HG03432 (cell line): ENCODE measurements at regions not wholly inside any gene's neighbourhood (a gene's known extent, or its start where the extent isn't known, plus 50 kb on each side); places are given as distances from the start of the nearest gene placed in this dataset.
"Not testable (repeated sequence)": the region's sequence is repeated elsewhere in the genome, so short reads cannot be mapped to it uniquely, and the experiment has no call there.

Experiments used
- ATAC-seq: cut with Tn5 transposase; IDR thresholded peaks from one replicate; pipeline ENCODE4 v1.9.1; 2021; ENCODE audit warnings: mild to moderate bottlenecking, moderate library complexity; ENCODE audit not compliant: unreplicated experiment

GRCh38 chr5:83810511-83810910 lies 89.9 kb upstream of the HAPLN1 start:
- ATAC-seq: no peak

- no peak for ATAC-seq
These were observed 82.0 kb upstream of the HAPLN1 start for GRCh38 chr5:83802686-83803085.

DNA sequence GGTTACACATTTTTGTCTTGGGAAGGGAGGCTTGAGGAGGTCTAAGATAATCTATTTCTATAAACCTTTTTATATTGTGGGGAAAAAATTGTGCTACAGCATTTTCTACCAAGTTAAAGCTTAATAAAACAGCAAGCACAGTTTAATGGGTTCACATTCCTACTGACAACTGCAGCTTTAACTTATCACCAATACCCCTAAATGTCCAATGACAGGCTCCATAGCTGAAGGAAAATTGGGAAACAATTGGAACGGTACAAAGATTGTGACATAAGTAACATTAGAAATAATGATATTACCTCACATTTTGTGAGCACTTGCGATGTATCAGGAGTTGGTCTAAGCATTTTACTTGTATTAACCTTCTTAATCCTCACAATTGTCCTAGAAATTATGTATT lies 79.5 kb upstream of the HAPLN1 start:
- ATAC-seq: no peak

- not testable (repeated sequence) for ATAC-seq
These were observed 78.4 kb upstream of the HAPLN1 start for GRCh38 chr5:83799020-83799419.

- no peak for ATAC-seq
These were observed 68.7 kb upstream of the HAPLN1 start for GRCh38 chr5:83789371-83789770.

- ATAC-seq: no peak
These were observed 67.0 kb upstream of the HAPLN1 start for GRCh38 chr5:83787631-83788030.

- no peak for ATAC-seq
These were observed 64.6 kb upstream of the HAPLN1 start for GRCh38 chr5:83785176-83785668.

- ATAC-seq: no peak
These were observed 60.2 kb upstream of the HAPLN1 start for GRCh38 chr5:83780699-83781350.

DNA sequence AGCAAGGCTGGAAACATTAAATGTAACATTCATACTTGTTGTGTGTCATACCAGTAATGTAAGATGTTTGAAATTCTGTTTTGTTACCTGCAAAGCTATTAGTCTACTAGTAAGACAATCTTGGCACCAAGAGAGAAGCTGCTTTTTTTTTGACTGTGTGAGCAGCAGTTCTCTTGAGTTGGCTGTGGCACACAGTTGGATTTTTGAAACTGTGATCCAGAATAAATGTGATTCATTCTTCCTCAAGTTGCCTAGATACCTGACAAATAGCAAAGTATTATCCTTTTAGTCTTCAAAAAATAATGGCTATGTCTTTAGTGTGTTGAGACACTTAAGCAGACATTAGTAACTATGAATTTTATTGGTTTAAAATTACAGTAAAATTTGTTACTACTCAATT lies 57.2 kb upstream of the HAPLN1 start:
- ATAC-seq: no peak

DNA sequence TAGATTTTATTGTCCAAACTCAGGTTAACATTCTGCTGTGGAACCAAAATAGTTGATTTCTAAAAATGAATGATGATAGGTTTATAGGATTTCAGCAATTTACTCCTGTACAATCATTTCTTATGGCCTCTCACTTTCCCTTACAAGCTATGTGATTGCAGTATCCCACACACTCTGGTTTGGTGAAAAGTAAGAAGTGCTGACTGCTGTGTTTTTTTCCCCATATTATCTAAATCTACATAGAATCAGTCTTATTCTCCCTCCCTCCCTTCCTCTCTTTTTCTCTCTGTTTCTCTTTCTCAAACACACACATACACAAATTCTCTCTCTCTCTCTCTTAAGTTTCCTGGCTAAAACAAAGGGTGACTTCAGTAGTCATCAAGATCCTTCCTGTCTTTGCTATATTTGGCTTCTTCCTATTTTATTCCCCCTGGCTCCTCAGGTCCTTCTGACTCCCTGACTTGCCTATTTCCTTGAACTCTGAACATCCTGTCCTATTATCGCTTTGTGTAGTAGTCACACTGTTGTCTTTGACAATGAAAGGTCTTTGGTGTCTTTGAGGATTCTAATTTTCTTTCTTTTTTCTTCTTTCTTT lies 55.9 kb upstream of the HAPLN1 start:
- ATAC-seq: no peak
